HG02588 (cell line): ENCODE measurements at regions not wholly inside any gene's neighbourhood (a gene's known extent, or its start where the extent isn't known, plus 50 kb on each side); places are given as distances from the start of the nearest gene placed in this dataset.

Experiments used
- ATAC-seq: cut with Tn5 transposase; IDR thresholded peaks from one replicate; pipeline ENCODE4 v1.9.1; 2021; ENCODE audit warnings: mild to moderate bottlenecking, moderate library complexity; ENCODE audit not compliant: unreplicated experiment

DNA sequence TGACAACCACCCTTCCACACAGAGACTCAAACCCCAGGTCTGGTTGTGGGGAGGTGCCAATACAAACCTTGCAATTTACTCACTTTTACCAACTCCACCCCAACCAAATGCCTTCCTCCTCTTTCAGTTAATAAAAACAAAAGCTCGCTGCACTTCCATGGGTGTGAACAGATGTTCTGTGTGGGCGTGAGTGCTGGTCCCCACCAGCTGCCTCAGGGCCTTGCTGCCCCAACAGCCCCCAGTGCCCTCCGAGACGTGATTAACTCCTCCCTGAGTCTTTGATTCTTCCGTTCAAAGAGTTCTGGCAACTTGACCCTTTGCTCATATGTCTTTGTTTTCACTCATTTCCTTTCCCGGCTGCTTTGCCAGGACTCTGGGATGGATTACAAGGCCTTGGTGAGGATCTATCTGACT lies 258.9 kb upstream of the CXCR4 start:
- no peak for ATAC-seq

GRCh38 chr2:136376211-136376610 lies 258.3 kb upstream of the CXCR4 start:
- no peak for ATAC-seq

DNA sequence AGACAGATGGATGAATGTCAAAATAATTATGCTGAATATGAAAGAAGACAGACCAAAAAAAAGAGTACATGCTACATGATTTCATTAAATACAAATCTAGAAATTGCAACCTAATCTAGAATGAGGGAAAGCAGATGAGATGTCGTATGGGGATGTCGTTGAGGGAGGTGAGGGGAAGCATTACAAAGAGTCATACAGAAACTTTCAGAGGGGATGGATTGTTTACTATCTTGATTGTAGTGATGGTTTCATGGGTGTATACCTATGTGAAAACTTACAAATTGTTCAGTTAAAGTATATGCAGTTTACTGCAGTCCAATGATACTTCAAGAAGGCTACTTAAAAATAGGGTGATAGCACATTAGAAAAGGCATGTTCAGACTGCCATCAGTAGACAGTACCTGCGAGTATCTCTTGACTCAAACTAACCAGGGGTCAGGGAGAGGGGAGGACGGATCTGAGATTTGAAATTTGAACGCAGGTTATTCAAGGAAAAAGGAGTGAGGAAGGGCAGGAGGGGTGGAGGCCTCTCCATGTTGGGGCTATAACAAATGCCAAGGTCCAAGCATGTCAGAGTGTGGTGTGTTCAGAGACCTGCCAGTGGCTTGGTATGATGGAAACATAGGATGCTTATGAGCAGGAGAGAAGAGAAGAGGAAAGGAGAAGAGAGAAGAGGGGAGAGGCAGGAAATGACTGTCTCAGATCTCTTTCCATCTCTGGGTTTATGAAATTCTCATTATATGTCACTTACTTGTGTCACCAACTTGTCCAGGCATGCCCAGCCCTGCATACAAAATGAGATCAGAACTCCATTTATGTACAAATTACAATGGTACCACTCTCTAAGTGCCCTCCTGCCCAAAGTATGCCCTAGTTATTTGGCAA lies 257.3 kb upstream of the CXCR4 start:
- peak; percentile 62 for ATAC-seq

DNA sequence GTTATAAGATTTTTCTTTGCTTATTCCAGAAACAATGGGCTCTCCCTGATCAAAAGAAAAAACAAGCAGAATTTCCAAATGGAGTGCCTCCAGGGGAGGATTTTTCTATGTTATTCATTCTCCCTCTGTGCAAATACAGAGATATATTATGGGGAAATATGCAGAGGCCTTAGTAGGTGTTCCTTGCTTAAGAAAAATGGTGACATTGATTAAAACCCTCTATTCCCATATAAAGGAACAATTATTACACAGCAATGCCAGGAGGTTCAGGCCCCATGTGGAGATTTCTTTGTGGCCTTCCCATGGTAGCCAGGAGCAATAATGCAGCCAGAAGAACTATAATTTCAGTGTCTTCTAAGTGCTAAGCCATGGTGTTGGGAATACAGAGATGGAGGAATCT lies 255.9 kb upstream of the CXCR4 start:
- no peak for ATAC-seq

DNA sequence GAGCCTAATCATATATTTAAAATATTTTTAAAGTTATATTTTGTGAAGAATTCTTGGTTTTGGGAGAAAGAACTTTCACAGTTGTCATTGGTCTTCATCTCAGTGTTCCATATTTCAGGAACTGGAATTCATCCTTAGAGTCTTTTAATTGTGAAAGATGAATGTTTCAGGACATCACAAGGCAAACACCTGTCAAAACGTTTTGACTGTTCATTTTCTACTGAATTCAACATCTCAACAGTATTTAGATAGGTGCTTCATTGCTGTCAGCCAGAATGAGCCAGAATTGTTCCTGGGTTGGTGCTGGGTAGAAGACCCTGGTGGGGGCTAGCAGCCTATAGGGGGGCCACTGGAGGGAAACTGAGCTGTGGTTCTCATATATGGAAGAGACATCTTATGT lies 255.1 kb upstream of the CXCR4 start:
- ATAC-seq: no peak

DNA sequence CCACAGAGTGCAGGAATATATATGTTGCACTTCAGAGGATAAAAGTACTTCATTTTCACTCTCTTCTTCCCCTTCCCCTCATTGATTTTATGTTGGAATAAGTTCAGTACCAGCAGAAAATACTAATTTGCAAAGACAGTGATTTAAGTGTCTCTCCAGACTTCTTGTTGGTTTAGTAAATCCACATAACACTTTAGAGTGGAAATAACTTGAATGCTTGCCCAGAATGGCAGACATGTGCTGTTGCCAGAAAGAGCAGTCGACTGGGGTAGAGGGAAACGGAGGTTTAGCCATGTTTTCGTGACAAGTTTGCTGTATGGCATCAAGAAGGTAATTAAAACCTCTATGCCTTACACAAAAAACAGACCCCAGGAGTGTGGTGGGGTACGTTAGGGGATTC lies 246.0 kb upstream of the CXCR4 start:
- no peak for ATAC-seq

DNA sequence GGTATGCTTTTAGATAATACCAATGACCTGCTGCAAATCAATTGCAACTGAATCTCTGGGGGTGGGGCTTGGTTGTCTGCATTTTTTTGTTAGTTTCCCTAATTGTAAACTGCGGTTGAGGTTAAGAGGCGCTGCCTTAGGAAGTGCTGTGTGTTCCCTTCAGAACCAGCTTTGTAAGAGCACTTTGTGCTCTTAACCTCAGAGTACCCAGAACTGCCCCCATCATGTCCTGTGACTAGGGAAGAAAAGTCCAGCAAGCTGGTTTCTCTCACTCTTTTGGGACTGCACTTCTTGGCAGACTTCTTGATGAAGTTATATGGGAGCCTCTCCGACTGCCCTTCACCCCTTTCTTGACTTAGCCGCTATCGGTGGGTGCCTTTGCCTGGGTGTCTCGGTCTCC lies 245.5 kb upstream of the CXCR4 start:
- ATAC-seq: no peak

GRCh38 chr2:136362676-136363390 lies 244.9 kb upstream of the CXCR4 start:
- peak; percentile 77 for ATAC-seq

- ATAC-seq: no peak
These were observed 243.6 kb upstream of the CXCR4 start for GRCh38 chr2:136361521-136361920.

DNA sequence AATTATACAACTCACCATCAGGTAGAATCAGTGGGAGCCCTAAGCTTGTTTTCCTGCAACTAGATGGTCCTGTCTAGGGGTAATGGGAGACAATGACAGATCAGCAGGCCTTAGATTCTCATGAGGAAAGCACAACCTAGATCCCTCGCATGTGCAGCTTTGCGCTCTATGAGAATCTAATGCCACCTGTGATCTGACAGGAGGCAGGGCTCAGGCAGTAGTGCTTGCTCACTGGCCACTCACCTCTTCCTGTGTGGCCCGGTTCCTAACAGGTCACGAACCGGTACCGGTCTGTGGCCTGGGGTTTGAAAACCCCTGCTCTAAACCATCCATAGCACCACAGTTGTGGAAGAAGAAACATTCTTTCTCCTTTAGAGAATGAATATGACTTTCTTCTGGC lies 242.8 kb upstream of the CXCR4 start:
- no peak for ATAC-seq

- ATAC-seq: no peak
These were observed 241.4 kb upstream of the CXCR4 start for GRCh38 chr2:136359121-136359965.

GRCh38 chr2:136358576-136358975 lies 240.6 kb upstream of the CXCR4 start:
- no peak for ATAC-seq

GRCh38 chr2:136357007-136357380 lies 239.0 kb upstream of the CXCR4 start:
- no peak for ATAC-seq

DNA sequence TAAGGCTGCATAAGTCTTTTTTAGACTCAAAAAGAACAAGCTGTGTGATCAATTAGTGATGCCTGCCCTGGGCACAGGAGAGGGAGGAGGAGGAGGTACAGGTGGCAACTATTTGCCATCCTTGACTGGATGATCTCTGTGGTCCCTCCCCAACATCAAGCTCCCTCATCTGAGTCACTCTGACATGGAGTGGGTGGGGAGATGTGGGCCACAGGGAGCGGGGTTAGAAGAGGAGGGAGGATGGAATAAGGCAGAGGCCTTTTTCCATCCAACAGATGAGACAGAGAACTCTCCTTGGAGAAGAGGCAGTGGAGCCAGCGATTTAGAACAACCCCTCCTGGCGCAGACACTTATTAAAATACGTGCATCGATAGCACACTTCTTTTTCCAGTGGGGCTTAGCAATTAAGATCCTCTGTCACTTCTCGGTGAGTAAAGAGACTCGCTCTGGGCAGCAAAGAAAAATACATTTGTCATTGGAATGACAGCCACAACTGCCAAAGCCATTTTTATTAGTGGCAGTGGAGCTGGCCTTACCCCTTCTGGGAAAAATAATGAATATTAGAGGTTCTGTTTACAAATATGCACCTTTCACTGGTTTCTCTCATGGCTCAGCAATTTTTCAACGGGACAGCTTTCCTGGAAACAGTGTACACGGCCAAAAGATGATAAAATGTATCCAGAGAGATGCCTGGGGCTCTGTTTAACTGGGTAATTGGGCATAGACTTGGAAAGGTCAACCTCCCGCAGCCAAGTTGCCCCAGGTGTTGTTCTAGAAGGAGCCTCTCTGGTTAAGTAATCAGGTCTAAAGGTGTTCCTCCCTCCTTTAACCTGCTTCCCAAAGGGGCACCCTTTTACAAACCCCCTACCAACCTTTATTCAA lies 238.4 kb upstream of the CXCR4 start:
- ATAC-seq: no peak

DNA sequence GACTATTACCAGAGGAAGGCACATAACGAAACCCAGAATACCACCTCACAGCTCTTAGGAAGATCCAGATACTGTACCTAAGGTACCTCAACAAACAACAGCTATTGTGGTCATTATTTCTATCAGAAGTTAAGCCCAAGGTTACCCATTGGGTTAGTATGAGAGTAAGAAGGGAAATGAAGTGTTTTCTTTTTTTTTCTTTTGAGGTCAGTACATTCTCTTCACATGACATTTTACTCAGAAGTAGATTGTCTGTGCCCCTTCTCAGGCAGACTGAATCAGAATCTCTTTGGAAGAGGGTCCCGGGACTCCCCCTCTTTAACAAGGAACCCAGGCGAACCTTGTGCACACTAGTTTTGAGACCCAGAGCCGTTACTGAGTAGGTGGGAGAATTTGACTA lies 233.7 kb upstream of the CXCR4 start:
- ATAC-seq: no peak

DNA sequence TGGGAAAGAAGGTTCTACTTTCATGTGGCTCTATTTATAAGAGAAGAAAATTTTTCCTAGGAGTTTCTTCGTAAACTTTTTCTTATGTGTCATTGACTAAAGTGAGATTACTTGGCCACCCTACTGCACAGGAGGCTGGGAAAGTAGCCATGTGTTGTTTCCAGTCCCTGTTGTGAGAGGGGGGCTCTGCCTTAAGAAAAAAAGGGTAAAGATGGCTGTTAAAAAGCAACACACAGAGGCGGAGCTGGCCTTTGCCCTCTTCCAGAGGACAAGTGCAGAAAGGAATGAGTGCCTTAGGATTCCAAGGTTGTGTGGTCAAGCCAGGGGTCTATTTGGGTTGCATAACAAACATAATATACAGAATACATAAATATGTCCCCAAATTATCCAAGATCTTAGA lies 230.0 kb upstream of the CXCR4 start:
- ATAC-seq: no peak

GRCh38 chr2:136344339-136344738 lies 226.4 kb upstream of the CXCR4 start:
- ATAC-seq: no peak

DNA sequence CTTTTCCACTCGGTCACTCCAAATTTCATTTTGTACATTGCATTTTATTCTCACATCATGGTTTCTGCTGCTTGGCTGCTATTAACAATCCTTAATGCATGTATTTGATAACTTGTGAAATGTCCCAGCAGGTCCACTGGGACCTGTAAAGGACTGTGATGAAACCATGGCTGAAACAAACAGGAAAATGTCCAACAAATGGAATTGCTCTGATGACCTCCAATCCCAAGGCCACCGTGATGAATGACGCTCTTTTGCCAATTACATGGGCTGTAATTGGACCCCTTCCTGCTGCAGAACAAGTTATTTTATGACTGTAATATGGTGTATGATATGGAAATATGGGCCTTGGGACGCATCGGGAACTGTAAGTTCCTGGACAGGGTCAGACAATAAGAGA lies 224.2 kb upstream of the CXCR4 start:
- no peak for ATAC-seq

DNA sequence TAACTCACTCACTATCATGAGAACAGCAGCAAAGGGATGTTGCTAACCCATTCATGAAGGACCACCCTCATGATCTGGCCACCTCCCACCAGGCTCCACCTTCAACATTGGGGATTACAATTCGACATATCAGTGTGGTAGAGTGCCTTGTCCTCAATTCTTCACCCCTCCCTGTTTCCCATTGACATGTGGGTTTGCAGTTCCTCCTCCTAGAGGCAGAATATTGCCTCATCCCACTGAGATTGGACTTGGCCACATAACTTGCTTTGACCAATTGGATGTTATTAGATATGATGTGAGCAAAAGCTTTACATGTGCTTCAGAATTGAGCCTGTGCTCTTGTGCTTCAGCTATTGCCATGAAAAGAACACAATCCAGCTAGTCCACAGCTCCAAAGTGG lies 217.0 kb upstream of the CXCR4 start:
- ATAC-seq: no peak

- no peak for ATAC-seq
These were observed 214.6 kb upstream of the CXCR4 start for GRCh38 chr2:136332436-136333095.
